Activated CD4-positive, alpha-beta T cell treated with anti-CD3 and anti-CD28 coated beads for 24 hours (primary cell): ENCODE measurements at regions not wholly inside any gene's neighbourhood (a gene's known extent, or its start where the extent isn't known, plus 50 kb on each side); places are given as distances from the start of the nearest gene placed in this dataset.
"Not testable (repeated sequence)": the region's sequence is repeated elsewhere in the genome, so short reads cannot be mapped to it uniquely, and the experiment has no call there.

Experiments used
- DNase-seq, 2 donors: peaks; one replicate each; pipeline ENCODE4 v3.0.0-alpha.2; 2020; ENCODE audit warnings: low read depth in 2 of 2

DNA sequence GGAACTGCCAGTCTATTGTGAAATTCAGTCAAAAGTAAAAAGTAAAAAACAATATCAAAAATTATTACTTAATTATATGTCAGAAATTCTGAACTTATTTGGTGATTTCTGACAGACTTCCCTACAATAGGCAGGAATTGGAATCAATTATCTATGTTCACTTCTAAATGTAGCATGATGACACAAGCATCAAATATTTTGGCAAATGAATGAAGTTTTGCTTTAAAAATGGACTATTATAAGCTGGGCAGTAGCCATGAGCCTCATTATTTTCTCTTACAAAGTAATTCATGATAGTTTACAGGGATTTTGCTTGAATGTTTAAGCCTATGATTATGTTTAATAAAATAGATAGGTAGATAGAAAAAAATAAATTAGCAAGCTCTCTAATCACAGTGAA, 582.6 kb downstream of the SLITRK6 start:
- no peak for DNase-seq

GRCh38 chr13:85212692-85213091, 586.5 kb downstream of the SLITRK6 start:
- DNase-seq: no peak

DNA sequence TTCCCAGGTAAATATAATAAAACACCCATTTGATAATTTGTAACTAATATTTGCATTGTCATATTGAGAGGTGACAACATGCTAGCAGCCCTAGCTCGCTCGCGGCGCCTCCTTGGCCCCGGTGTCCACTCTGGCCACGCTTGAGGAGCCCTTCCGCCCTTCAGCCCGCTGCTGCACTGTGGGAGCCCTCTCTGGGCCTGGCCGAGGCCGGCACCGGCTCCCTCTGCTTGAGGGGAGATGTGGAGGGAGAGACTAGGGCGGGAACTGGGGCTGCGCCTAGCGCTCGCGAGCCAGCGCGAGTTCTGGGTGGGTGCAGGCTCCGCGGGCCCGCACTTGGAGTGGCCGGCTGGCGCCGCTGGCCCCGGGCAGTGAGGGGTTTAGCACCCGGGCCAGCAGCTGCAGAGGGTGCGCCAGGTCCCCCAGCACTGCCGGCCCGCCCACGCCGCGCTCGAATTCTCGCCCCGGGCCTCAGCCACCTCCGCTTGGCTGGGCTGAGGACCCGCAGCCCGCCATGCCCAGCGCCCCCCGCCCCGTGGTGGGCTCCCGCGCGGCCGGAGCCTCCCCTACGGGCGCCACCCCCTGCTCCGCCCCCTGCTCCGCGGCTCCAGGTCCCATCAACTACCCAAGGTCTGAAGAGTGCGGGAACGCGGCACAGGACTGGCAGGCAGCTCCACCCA, 594.4 kb downstream of the SLITRK6 start:
- DNase-seq: no peak

GRCh38 chr13:85197431-85197830, 601.8 kb downstream of the SLITRK6 start:
- DNase-seq: no peak

DNA sequence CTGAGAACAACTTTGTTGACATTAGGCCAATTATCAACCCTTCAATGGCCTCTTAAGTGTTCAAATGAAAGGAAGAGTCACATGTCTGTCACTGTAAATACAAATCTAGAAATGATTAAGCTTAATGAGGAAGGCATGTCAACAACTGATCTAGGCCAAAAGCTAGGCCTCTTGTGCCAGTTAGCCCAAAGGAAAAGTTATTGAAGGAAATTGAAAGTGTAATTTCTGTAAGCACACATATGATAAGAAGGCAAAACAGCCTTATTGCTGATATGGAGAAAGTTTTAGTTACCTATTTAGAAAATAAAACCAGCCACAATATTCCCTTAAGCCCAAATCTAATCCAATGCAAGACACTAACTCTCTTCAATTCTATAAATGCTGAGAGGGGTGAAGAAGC, 604.7 kb downstream of the SLITRK6 start:
- no peak for DNase-seq

GRCh38 chr13:85191996-85192718, 607.1 kb downstream of the SLITRK6 start:
- DNase-seq: no peak

DNA sequence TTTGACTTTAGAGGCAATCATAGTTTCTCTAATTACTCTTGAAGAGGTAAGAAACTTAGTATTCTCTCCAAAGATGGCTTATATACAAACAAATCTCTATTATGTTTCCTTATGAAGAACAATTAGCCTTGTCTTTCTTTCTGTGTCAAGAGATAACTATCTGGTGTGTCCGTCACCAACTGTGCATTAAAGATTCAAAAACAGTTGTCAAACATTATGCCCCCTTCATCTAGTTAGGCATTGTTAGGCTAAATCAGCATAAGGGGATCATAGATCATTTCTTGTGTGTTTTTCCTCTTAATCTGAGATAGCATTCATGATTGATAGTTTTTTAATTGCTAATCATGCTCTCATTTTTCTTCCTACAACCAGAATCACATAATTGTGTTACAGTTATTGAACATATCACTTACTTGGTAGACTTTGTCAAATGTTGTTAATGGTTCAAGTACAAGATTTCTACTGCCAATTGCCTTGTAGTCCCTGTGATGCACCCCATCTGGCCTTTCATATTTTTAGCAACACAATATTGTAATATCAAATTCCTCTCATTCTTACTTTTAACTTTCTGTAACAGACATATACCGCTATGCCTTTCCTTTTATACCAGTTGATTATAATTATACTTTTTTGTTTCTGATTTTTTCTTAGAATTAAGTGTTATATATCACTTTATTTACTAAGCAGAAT, 612.7 kb downstream of the SLITRK6 start:
- DNase-seq: no peak

DNA sequence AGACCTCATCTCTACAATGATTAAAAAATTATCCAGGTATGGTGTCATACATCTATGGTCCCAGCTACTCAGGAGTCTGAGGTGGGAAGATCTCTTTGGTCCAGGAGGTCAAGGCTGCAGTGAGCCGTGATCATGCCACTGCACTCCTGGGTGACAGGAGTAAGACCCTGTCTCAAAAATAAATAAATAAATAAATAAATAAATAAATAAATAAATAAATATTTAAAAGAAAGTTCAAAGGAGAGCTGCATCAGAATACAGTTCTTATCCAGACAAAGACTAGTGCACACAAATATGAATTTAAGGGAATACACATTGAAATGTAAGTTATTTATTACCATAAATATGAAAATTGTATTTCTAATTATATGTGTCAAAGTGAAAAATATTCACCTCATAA, 624.9 kb downstream of the SLITRK6 start:
- no peak for DNase-seq

DNA sequence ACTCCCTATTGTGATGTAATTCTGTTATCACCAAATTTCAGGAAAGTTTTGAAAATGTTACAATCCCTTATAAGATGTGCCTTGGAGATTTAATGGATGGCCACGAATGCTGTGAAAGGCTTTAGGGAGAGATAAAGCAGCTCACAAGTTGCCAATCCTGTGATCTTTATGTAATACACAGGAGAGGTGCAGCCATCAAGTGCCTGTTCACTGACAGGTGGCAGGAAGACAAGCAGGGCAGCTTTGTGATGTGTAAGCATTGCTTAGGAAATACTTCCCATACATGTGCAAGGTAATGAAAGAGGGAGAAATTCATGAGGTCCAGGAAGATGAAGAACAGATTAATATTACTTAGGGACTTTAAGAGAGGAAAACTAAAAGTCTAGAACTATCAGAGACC, 628.8 kb downstream of the SLITRK6 start:
- no peak for DNase-seq

DNA sequence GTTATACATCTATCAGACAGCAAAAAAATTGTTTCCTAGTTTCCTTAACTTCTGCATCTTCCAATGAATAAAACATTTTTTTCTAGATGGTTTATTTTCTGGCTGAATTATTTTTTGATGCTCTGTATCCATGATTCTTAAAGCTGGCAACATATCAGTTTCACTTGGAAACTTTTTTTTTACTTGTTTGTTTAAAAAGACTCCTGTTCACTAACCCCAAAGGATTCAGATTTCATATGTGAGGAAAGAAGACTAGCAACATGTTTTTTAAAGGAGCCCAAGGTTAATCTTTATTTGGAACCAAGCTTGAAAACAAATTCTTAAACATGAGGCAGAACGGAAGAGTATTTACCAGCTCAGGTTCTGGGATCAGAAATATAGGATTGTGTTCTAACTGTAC, 632.3 kb downstream of the SLITRK6 start:
- DNase-seq: no peak

DNA sequence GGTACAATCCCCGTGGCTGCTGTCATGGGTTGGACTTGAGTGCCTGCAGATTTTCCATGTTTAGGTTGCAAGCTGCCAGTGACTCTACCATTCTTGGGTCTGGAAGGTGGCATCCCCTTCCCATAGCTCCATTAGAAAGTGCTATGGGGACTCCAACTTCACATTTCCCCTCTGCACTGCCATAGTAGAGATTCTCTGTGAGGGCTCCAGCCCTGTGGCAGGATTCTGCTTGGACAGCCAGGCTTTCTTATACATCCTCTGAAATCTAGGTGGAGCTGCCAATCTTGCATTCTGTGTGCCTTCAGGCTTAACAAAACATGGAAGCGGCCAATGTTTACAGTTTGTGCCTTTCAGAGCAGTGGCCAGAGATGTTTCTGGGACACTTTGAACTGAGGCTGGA, 636.2 kb downstream of the SLITRK6 start:
- no peak for DNase-seq

GRCh38 chr13:85148009-85148408, 651.2 kb downstream of the SLITRK6 start:
- DNase-seq: no peak

DNA sequence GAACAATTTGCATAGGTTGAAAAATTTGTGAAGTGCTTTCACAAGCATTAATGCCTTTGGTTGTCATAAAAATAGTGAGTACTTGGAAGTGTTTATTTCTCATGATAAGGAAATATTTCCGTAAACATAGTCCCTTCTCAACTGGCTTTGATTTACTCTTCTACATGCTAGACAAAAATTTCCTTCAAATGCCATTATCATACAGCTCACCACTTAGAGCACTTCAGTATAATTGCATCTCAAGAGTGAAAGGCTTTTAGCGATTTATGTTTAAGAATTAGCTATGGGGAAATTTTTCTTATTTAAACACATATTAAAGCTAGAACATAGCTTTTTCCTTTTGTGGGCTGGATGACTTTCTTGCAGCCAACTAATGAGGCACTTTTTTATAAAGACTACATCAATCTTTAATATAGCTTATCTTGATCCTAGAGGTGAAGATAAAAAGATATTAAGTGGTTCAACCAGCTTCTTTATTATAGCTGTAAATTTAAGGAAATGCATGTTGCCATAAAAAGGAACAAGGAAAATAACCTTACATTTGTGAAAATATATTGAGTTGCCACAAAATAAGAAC, 656.8 kb downstream of the SLITRK6 start:
- no peak for DNase-seq

- DNase-seq: no peak
These were observed 657.8 kb downstream of the SLITRK6 start for GRCh38 chr13:85141401-85141800.

GRCh38 chr13:85140192-85140591, 659.0 kb downstream of the SLITRK6 start:
- DNase-seq: no peak

DNA sequence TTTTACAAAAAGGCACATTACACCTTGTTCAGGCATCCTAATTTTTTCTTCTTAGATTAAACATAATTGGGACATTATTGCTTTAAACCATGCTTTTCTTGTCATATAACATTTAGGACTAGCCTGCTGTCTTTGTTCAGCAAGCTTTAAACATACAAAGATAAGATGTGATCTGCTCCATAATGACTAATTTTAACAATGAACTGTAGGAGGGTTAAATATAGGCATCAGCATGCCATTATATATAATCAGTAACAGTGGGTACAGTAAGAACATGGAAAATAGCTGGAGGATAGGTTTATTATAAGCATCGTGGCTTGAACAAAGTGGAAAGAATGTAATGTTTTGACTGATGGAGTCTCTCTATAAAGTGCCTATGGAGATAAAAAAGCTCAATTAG, 661.7 kb downstream of the SLITRK6 start:
- DNase-seq: no peak

DNA sequence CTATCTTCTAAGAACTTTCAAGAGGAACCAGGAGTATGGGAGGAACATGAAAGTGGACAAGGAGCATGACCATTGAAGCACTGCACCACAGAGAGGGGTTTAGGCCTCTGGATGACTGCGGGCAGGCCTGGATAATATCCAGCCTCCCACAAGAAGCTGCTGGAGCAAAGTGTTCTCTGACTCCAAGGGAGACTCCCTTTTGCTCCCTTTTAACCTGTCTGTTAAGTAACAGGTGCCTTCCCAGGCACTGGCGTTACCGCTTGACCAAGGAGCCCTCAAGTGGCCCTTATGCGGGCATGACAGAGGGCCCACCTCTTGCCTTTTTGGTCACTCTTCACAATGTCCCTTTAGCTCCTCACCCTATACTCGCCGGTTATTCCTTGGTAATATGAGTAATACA, 666.2 kb downstream of the SLITRK6 start:
- no peak for DNase-seq

GRCh38 chr13:85123501-85123900, 675.7 kb downstream of the SLITRK6 start:
- DNase-seq: not testable (repeated sequence)

DNA sequence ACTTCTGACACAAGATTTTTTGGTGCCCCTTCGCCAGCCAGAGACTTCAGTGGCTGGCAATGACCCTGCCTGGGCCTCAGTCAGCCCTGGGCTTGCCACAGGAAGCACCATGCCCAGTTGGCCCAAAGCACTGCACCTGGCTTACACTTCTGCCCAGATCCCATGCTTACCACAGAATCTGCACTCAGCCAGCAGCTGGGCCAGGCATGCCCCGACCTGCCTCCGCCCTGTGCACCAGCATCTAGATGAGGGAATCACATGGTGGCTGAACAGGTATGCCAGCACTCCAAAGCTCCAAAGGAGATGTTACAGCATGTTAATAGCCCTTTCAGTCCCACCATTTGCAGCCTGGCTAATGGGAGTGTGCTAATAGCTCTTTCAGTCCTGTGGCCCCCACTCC, 690.9 kb downstream of the SLITRK6 start:
- DNase-seq: no peak

DNA sequence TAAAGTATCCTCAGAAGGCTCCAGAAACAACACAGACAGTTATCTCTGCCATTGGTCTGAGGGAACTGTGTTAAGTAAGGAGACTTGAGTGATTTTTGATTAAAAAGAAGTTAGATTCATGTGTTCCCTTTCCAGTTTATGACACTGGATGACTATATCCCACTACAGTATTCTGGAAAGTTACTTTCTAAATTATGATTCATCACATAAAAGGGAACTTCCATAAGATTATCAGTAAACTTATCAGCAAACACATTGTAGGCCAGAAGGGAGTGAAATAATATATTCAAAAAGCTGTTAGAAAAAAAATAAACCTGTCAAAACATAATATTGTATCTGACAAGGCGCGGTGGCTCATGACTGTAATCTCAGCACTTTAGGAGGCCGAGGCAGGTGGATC, 700.0 kb downstream of the SLITRK6 start:
- DNase-seq: no peak

GRCh38 chr13:85095418-85096272, 703.6 kb downstream of the SLITRK6 start:
- no peak for DNase-seq

DNA sequence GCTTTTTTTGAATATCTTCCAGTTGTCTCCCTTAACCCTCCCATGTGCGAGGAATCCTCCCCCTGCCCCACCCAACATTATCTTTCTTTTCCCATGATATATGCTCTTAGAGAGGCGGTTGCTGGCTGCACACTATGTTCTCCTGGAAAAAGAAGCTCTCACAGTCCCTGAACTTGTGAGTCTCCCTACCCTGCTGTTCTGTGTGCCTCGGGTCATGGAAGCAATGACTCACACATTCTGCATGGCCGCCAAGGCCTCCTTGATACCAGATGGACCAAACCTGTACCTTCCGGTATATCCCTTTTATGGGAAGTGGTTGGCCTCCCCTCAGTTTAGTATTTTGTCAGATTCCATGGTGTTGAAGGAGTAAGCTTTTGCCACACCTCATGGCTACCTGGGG, 705.4 kb downstream of the SLITRK6 start:
- DNase-seq: no peak
